Mesendoderm (in vitro differentiated cells): ENCODE measurements at regions not wholly inside any gene's neighbourhood (a gene's known extent, or its start where the extent isn't known, plus 50 kb on each side); places are given as distances from the start of the nearest gene placed in this dataset.

ENCODE experiments used
- DNase-seq: peaks from one replicate; pipeline ENCODE4 v3.0.0; 2013
- H2AK5ac ChIP-seq: 2 replicates; pipeline ENCODE4 v1.6.1; 2013; ENCODE audit warnings: low read length, inconsistent platforms
- H2BK120ac ChIP-seq: 2 replicates; pipeline ENCODE4 v1.6.1; 2013; ENCODE audit warnings: low read depth, mild to moderate bottlenecking, low read length, moderate library complexity, mixed read lengths
- H2BK15ac ChIP-seq: replicated peaks from 2 replicates; pipeline ENCODE4 v1.6.1; 2013; ENCODE audit warnings: low read depth, mild to moderate bottlenecking, moderate library complexity
- H2BK5ac ChIP-seq: 2 replicates; pipeline ENCODE4 v1.6.1; 2013; ENCODE audit warnings: low read length, inconsistent platforms
- H3K18ac ChIP-seq: 2 replicates; pipeline ENCODE4 v1.6.1; 2013; ENCODE audit warnings: mild to moderate bottlenecking, low read length, mixed read lengths
- H3K23ac ChIP-seq: one replicate; pipeline ENCODE4 v1.6.1; 2013; ENCODE audit warnings: low read length
- H3K27ac ChIP-seq: 2 replicates; pipeline ENCODE4 v1.5.1; 2013; ENCODE audit warnings: low read depth, mild to moderate bottlenecking, inconsistent platforms, low read length, moderate library complexity
- H3K27me3 ChIP-seq: 2 replicates; pipeline ENCODE4 v1.6.1; 2013; ENCODE audit warnings: low read length, control low read depth, mild to moderate bottlenecking, inconsistent platforms; ENCODE audit not compliant: insufficient read depth, poor library complexity
- H3K36me3 ChIP-seq: 2 replicates; pipeline ENCODE4 v1.6.1; 2013; ENCODE audit warnings: low read length, inconsistent platforms; ENCODE audit not compliant: control insufficient read depth, insufficient read depth
- H3K4ac ChIP-seq: one replicate; pipeline ENCODE4 v1.6.1; 2013; ENCODE audit warnings: low read depth, mild to moderate bottlenecking, low read length, moderate library complexity
- H3K4me1 ChIP-seq: 2 replicates; pipeline ENCODE4 v1.6.1; 2013; ENCODE audit warnings: low read depth, low read length, inconsistent platforms; ENCODE audit not compliant: control insufficient read depth
- H3K4me2 ChIP-seq: 2 replicates; pipeline ENCODE4 v1.6.1; 2013; ENCODE audit warnings: low read length
- H3K4me3 ChIP-seq: 2 replicates; pipeline ENCODE4 v1.5.1; 2013; ENCODE audit warnings: mild to moderate bottlenecking, low read length
- H3K56ac ChIP-seq: one replicate; pipeline ENCODE4 v1.6.1; 2013; ENCODE audit warnings: low read length
- H3K79me1 ChIP-seq: 2 replicates; pipeline ENCODE4 v1.6.1; 2013; ENCODE audit warnings: low read length, inconsistent platforms
- H3K79me2 ChIP-seq: 2 replicates; pipeline ENCODE4 v1.6.1; 2013; ENCODE audit warnings: mild to moderate bottlenecking, low read length; ENCODE audit not compliant: control insufficient read depth, insufficient read depth
- H3K9ac ChIP-seq: 2 replicates; pipeline ENCODE4 v1.6.1; 2013; ENCODE audit warnings: low read length, inconsistent platforms
- H4K5ac ChIP-seq: one replicate; pipeline ENCODE4 v1.6.1; 2013; ENCODE audit warnings: low read length
- H4K8ac ChIP-seq: one replicate; pipeline ENCODE4 v1.6.1; 2013; ENCODE audit warnings: low read depth, mild to moderate bottlenecking, control low read depth, low read length, moderate library complexity
- WGBS: extraction: QIAGEN DNeasy Blood & Tissue Kit; methylation state at CpG from one replicate; pipeline ENCODE4 v1.1.7; 2013; ENCODE audit warnings: low lambda C conversion rate, missing lambda C conversion rate; ENCODE audit not compliant: insufficient coverage; ENCODE audit errors: extremely low coverage; 5-methylcytosine and 5-hydroxymethylcytosine counted together

- WGBS: no CpG with 5 or more reads among the region's 23 CpGs
- Histone ChIP-seq H3K79me1 (no peaks in the 10 kb centered on the region), H4K5ac (no peak overlapping the region), H2BK120ac (no peak overlapping the region), H4K8ac (no peak overlapping the region), H3K27me3 (no peaks in the 10 kb centered on the region), H3K4me3 (no peak overlapping the region), H3K23ac (no peak overlapping the region), H3K4me2 (no peak overlapping the region), H3K36me3 (no peaks in the 10 kb centered on the region), H3K18ac (no peak overlapping the region), H2BK15ac (no peak overlapping the region), H3K4ac (no peak overlapping the region), H3K79me2 (no peaks in the 10 kb centered on the region), H2AK5ac (no peak overlapping the region), H3K56ac (no peak overlapping the region), H3K9ac (no peak overlapping the region), H2BK5ac (no peak overlapping the region), H3K4me1 (no peaks in the 10 kb centered on the region), H3K27ac (no peak overlapping the region)
- no peak for DNase-seq
Observed at GRCh38 chr16:55189682-55190636, 134.0 kb upstream of the IRX6 start.

DNA sequence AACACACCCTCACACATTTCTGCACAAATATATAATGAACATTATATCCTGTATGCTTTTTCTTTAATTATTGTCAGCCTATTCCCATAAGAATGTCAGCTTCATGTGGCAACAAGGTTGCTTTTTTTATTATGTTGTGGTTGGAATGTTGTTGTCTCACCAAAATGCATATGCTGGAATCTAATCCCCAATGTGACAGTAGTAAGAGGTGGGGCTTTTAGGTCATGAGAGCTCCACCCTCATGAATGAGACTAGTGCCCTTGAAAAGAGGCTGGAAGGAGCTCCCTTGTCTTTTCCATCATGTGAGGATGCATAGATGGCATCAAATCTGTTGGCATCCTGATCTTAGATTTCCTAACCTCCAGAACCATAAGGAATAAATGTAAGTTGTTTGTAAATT is 131.3 kb upstream of the IRX6 start:
- no peak overlapping the region for H3K4ac ChIP-seq
- no peak overlapping the region for H3K9ac ChIP-seq
- H3K18ac ChIP-seq: no peak overlapping the region
- no peaks in the 10 kb centered on the region for H3K79me1 ChIP-seq
- H3K36me3 ChIP-seq: no peaks in the 10 kb centered on the region
- no peak overlapping the region for H3K56ac ChIP-seq
- H2BK5ac ChIP-seq: no peak overlapping the region
- H4K8ac ChIP-seq: no peak overlapping the region
- no peak overlapping the region for H3K23ac ChIP-seq
- H3K4me2 ChIP-seq: no peak overlapping the region
- H3K79me2 ChIP-seq: no peaks in the 10 kb centered on the region
- DNase-seq: no peak
- H2AK5ac ChIP-seq: no peak overlapping the region
- H2BK15ac ChIP-seq: no peak overlapping the region
- H2BK120ac ChIP-seq: no peak overlapping the region
- no peak overlapping the region for H3K27ac ChIP-seq
- no peak overlapping the region for H3K4me3 ChIP-seq
- no peak overlapping the region for H4K5ac ChIP-seq
- H3K27me3 ChIP-seq: no peaks in the 10 kb centered on the region
- no peaks in the 10 kb centered on the region for H3K4me1 ChIP-seq

DNA sequence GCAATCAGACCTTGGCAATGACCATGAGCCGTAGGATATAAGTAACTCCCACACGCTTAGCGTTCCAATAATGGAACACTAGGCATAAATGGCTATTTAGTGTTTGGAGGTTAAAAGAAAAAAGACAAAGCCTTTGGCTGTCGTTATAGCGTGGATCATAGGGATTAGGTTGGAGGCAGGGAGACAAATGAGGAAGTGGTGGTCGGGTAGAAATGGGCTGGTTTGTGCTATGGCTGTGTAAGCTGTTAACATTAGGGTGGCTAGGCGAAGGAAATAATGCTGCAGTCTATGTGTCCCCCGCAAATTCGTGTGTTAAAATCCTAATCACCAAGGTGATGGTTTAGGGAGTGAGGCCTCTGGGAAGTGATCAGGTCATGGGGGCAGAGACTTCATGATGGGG is 120.4 kb upstream of the IRX6 start:
- Histone ChIP-seq H2BK15ac (no peak overlapping the region), H3K4me3 (no peak overlapping the region), H2BK120ac (no peak overlapping the region), H4K5ac (no peak overlapping the region), H2BK5ac (no peak overlapping the region), H4K8ac (no peak overlapping the region), H3K4me1 (no peaks in the 10 kb centered on the region), H3K4ac (no peak overlapping the region), H2AK5ac (no peak overlapping the region), H3K56ac (no peak overlapping the region), H3K23ac (no peak overlapping the region), H3K9ac (no peak overlapping the region), H3K27me3 (no peaks in the 10 kb centered on the region), H3K27ac (no peak overlapping the region), H3K79me1 (no peaks in the 10 kb centered on the region), H3K18ac (no peak overlapping the region), H3K4me2 (no peak overlapping the region), H3K36me3 (no peaks in the 10 kb centered on the region), H3K79me2 (no peaks in the 10 kb centered on the region)
- no peak for DNase-seq
- WGBS: no CpG with 5 or more reads among the region's 9 CpGs

- Histone ChIP-seq H2AK5ac (no peak overlapping the region), H2BK120ac (no peak overlapping the region), H4K5ac (no peak overlapping the region), H2BK15ac (no peak overlapping the region), H3K4ac (no peak overlapping the region), H3K27ac (no peak overlapping the region), H3K4me1 (no peaks in the 10 kb centered on the region), H3K4me2 (no peak overlapping the region), H3K4me3 (no peak overlapping the region), H3K18ac (no peak overlapping the region), H3K23ac (no peak overlapping the region), H3K27me3 (no peaks in the 10 kb centered on the region), H3K79me1 (no peaks in the 10 kb centered on the region), H2BK5ac (no peak overlapping the region), H3K9ac (no peak overlapping the region), H3K36me3 (no peaks in the 10 kb centered on the region), H3K79me2 (no peaks in the 10 kb centered on the region), H3K56ac (no peak overlapping the region), H4K8ac (no peak overlapping the region)
- WGBS: no CpG with 5 or more reads among the region's 1 CpG
- no peak for DNase-seq
Observed at GRCh38 chr16:55204069-55204468, 119.9 kb upstream of the IRX6 start.

GRCh38 chr16:55204923-55205322 is 119.1 kb upstream of the IRX6 start:
- Histone ChIP-seq H3K79me2 (no peaks in the 10 kb centered on the region), H3K4me1 (no peaks in the 10 kb centered on the region), H3K4me2 (no peak overlapping the region), H3K79me1 (no peaks in the 10 kb centered on the region), H3K56ac (no peak overlapping the region), H3K36me3 (no peaks in the 10 kb centered on the region), H3K23ac (no peak overlapping the region), H3K4me3 (no peak overlapping the region), H2BK15ac (no peak overlapping the region), H3K27me3 (no peaks in the 10 kb centered on the region), H3K9ac (no peak overlapping the region), H3K4ac (no peak overlapping the region), H2BK5ac (no peak overlapping the region), H2AK5ac (no peak overlapping the region), H3K18ac (no peak overlapping the region), H4K5ac (no peak overlapping the region), H3K27ac (no peak overlapping the region), H2BK120ac (no peak overlapping the region), H4K8ac (no peak overlapping the region)
- no peak for DNase-seq
- no CpG with 5 or more reads among the region's 2 CpGs for WGBS
